ENCODE measurements at regions not wholly inside any gene's neighbourhood (a gene's known extent, or its start where the extent isn't known, plus 50 kb on each side); places are given as distances from the start of the nearest gene placed in this dataset.

GRCh38 chr13:72041165-72041564, 174.2 kb upstream of the DACH1 start:
- Histone ChIP-seq H3K27me3 (ENCODE audit: insufficient read depth, low read depth) (no peaks in the 10 kb centered on the region), H3K79me2 (ENCODE audit: insufficient read depth, low read depth) (no peaks in the 10 kb centered on the region), H3K4me2 (no peak overlapping the region), H3K4me1 (ENCODE audit: low read depth, poor library complexity, severe bottlenecking) (no peaks in the 10 kb centered on the region), H3K27ac (no peak overlapping the region), H3K4me3 (IDR thresholded peaks at IDR 0.05; ENCODE audit: insufficient read depth, low read depth, low read length) (no peak overlapping the region), H3K36me3 (ENCODE audit: insufficient read depth) (no peaks in the 10 kb centered on the region), H3K9ac (no peak overlapping the region), H2AFZ (ENCODE audit: low read depth) (no peak overlapping the region), H4K20me1 (ENCODE audit: insufficient read depth) (no peaks in the 10 kb centered on the region)
- TF ChIP-seq CTCF (conservative IDR thresholded peaks at IDR 0.05; ENCODE audit: low read depth, low read length), result no peak

- Histone ChIP-seq H3K4me1 (ENCODE audit: low read depth, poor library complexity, severe bottlenecking) (no peaks in the 10 kb centered on the region), H3K9ac (no peak overlapping the region), H2AFZ (ENCODE audit: low read depth) (no peak overlapping the region), H3K36me3 (ENCODE audit: insufficient read depth) (no peaks in the 10 kb centered on the region), H3K79me2 (ENCODE audit: insufficient read depth, low read depth) (no peaks in the 10 kb centered on the region), H3K27ac (no peak overlapping the region), H4K20me1 (ENCODE audit: insufficient read depth) (no peaks in the 10 kb centered on the region), H3K27me3 (ENCODE audit: insufficient read depth, low read depth) (no peaks in the 10 kb centered on the region), H3K4me3 (IDR thresholded peaks at IDR 0.05; ENCODE audit: insufficient read depth, low read depth, low read length) (no peak overlapping the region), H3K4me2 (no peak overlapping the region)
- TF ChIP-seq CTCF (conservative IDR thresholded peaks at IDR 0.05; ENCODE audit: low read depth, low read length), result no peak
Measured at GRCh38 chr13:72039126-72039525, 172.1 kb upstream of the DACH1 start.

- Histone ChIP-seq H3K27me3 (ENCODE audit: insufficient read depth, low read depth) (no peaks in the 10 kb centered on the region), H3K4me3 (IDR thresholded peaks at IDR 0.05; ENCODE audit: insufficient read depth, low read depth, low read length) (no peak overlapping the region), H3K36me3 (ENCODE audit: insufficient read depth) (no peaks in the 10 kb centered on the region), H3K4me2 (no peak overlapping the region), H3K4me1 (ENCODE audit: low read depth, poor library complexity, severe bottlenecking) (peaks cover 21% of the 10 kb centered on the region), H4K20me1 (ENCODE audit: insufficient read depth) (no peaks in the 10 kb centered on the region), H2AFZ (ENCODE audit: low read depth) (no peak overlapping the region), H3K79me2 (ENCODE audit: insufficient read depth, low read depth) (no peaks in the 10 kb centered on the region), H3K27ac (no peak overlapping the region), H3K9ac (no peak overlapping the region)
- TF ChIP-seq CTCF (conservative IDR thresholded peaks at IDR 0.05; ENCODE audit: low read depth, low read length), result no peak
Measured at GRCh38 chr13:72029981-72030380, 163.0 kb upstream of the DACH1 start.

GRCh38 chr13:72025836-72026235, 158.8 kb upstream of the DACH1 start:
- H3K27ac ChIP-seq, result no peak overlapping the region
- H3K4me2 ChIP-seq, result no peak overlapping the region
- no peaks in the 10 kb centered on the region for H4K20me1 ChIP-seq (ENCODE audit: insufficient read depth)
- no peaks in the 10 kb centered on the region for H3K36me3 ChIP-seq (ENCODE audit: insufficient read depth)
- H3K9ac ChIP-seq, result no peak overlapping the region
- H3K4me1 ChIP-seq (ENCODE audit: low read depth, poor library complexity, severe bottlenecking), result no peaks in the 10 kb centered on the region
- no peak overlapping the region for H3K4me3 ChIP-seq (IDR thresholded peaks at IDR 0.05; ENCODE audit: insufficient read depth, low read depth, low read length)
- no peaks in the 10 kb centered on the region for H3K79me2 ChIP-seq (ENCODE audit: insufficient read depth, low read depth)
- no peaks in the 10 kb centered on the region for H3K27me3 ChIP-seq (ENCODE audit: insufficient read depth, low read depth)
- no peak overlapping the region for H2AFZ ChIP-seq (ENCODE audit: low read depth)
- TF ChIP-seq CTCF (conservative IDR thresholded peaks at IDR 0.05; ENCODE audit: low read depth, low read length), result no peak

GRCh38 chr13:72023895-72024294, 156.9 kb upstream of the DACH1 start:
- H2AFZ ChIP-seq (ENCODE audit: low read depth), result no peak overlapping the region
- H3K9ac ChIP-seq, result no peak overlapping the region
- H3K4me1 ChIP-seq (ENCODE audit: low read depth, poor library complexity, severe bottlenecking), result no peaks in the 10 kb centered on the region
- H3K79me2 ChIP-seq (ENCODE audit: insufficient read depth, low read depth), result no peaks in the 10 kb centered on the region
- H3K27me3 ChIP-seq (ENCODE audit: insufficient read depth, low read depth), result no peaks in the 10 kb centered on the region
- no peak overlapping the region for H3K4me3 ChIP-seq (IDR thresholded peaks at IDR 0.05; ENCODE audit: insufficient read depth, low read depth, low read length)
- H3K36me3 ChIP-seq (ENCODE audit: insufficient read depth), result no peaks in the 10 kb centered on the region
- TF ChIP-seq CTCF (conservative IDR thresholded peaks at IDR 0.05; ENCODE audit: low read depth, low read length), result no peak
- H4K20me1 ChIP-seq (ENCODE audit: insufficient read depth), result no peaks in the 10 kb centered on the region
- H3K27ac ChIP-seq, result no peak overlapping the region
- H3K4me2 ChIP-seq, result no peak overlapping the region
